Choroid plexus epithelial cell (primary cell): ENCODE measurements at regions not wholly inside any gene's neighbourhood (a gene's known extent, or its start where the extent isn't known, plus 50 kb on each side); places are given as distances from the start of the nearest gene placed in this dataset.
A peak's percentile ranks its signal among the peaks of the same experiment; 100 is the strongest.

Source experiments
- DNase-seq: peaks from one replicate; pipeline ENCODE4 v3.0.0-alpha.2; 2010; ENCODE audit warnings: low read depth
- H3K4me3 ChIP-seq: 2 replicates; pipeline ENCODE4 v1.5.1; 2011; ENCODE audit warnings: low read depth, mild to moderate bottlenecking, control low read depth, low read length, moderate library complexity
- TF ChIP-seq, protein P1 (sequence below): conservative IDR thresholded peaks from 2 replicates; pipeline ENCODE4 v1.5.1; 2011; ENCODE audit warnings: low read depth, mild to moderate bottlenecking, control low read depth, inconsistent platforms, low read length, moderate library complexity

- TF ChIP-seq, protein P1, sequence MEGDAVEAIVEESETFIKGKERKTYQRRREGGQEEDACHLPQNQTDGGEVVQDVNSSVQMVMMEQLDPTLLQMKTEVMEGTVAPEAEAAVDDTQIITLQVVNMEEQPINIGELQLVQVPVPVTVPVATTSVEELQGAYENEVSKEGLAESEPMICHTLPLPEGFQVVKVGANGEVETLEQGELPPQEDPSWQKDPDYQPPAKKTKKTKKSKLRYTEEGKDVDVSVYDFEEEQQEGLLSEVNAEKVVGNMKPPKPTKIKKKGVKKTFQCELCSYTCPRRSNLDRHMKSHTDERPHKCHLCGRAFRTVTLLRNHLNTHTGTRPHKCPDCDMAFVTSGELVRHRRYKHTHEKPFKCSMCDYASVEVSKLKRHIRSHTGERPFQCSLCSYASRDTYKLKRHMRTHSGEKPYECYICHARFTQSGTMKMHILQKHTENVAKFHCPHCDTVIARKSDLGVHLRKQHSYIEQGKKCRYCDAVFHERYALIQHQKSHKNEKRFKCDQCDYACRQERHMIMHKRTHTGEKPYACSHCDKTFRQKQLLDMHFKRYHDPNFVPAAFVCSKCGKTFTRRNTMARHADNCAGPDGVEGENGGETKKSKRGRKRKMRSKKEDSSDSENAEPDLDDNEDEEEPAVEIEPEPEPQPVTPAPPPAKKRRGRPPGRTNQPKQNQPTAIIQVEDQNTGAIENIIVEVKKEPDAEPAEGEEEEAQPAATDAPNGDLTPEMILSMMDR, result no peak
- H3K4me3 ChIP-seq, result no peak overlapping the region
- DNase-seq, result no peak
Observed at GRCh38 chr12:9348906-9349518, 140.8 kb upstream of the PZP start.

- no peak overlapping the region for H3K4me3 ChIP-seq
- DNase-seq, result peak; percentile 39
- TF ChIP-seq, protein P1, result no peak
Observed at GRCh38 chr12:9347328-9348127, 139.3 kb upstream of the PZP start.

GRCh38 chr12:9346866-9347327 is 138.7 kb upstream of the PZP start:
- TF ChIP-seq, protein P1, result no peak
- DNase-seq, result no peak
- H3K4me3 ChIP-seq, result no peak overlapping the region

- TF ChIP-seq, protein P1, result no peak
- no peak overlapping the region for H3K4me3 ChIP-seq
- DNase-seq, result peak; percentile 9
Observed at GRCh38 chr12:9345171-9345570, 137.0 kb upstream of the PZP start.

DNA sequence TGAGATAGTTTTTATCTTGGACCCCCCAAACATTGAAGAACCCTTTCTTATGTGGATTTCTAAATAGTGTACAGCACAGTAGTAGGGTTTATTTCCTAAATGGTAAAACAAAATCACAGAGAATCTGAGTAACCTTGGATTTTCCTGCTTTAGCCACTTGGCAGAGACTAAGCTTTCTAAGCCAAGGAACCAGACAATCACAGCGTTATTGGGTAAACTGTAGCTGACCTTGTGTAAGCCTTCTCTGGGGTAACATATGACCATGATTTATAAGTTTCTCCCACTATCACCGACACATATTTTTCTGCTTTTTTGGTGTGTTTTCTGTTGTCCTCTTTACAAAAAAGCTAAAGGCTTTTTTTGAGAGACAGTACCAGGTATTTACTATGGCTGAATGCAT is 136.3 kb upstream of the PZP start:
- no peak overlapping the region for H3K4me3 ChIP-seq
- peak; percentile 17 for DNase-seq
- TF ChIP-seq, protein P1, result no peak

- TF ChIP-seq, protein P1, result no peak
- H3K4me3 ChIP-seq, result no peak overlapping the region
Observed at GRCh38 chr12:9343731-9344130, 135.5 kb upstream of the PZP start.

More at GRCh38 chr12:9343731-9344130, 135.5 kb upstream of the PZP start:
- DNase-seq, result no peak
